Fibroblast of peridontal ligament (primary cell): ENCODE measurements at regions not wholly inside any gene's neighbourhood (a gene's known extent, or its start where the extent isn't known, plus 50 kb on each side); places are given as distances from the start of the nearest gene placed in this dataset.
"Not testable (repeated sequence)": the region's sequence is repeated elsewhere in the genome, so short reads cannot be mapped to it uniquely, and the experiment has no call there.

Source experiments
- DNase-seq: peaks from one replicate; pipeline ENCODE4 v3.0.0-alpha.2; 2010; ENCODE audit errors: extremely low read depth

DNA sequence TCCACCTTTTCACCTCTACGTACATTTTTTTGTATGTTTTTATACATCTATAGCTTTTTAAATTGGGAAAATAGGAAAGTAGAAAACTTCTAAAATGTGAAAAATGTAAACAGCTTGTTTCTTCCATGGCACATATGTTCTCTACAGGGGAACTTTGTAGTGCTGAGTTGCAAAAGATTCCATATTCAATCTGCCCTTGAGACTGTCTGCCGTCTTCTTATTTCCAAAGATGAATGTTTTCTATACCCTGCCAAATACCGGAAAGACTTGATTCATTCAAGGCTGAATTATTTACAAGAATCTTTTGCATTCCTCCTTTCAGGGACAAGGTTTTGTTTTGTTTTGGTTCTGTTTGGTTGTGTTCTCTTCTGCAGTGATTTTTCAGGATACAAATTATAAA lies 1334.5 kb upstream of the ADGRL4 start:
- peak; percentile 12 for DNase-seq

GRCh38 chr1:80318108-80318507 lies 1311.6 kb upstream of the ADGRL4 start:
- no peak for DNase-seq

- DNase-seq, result no peak
Observed at GRCh38 chr1:80310703-80311245, 1304.2 kb upstream of the ADGRL4 start.

DNA sequence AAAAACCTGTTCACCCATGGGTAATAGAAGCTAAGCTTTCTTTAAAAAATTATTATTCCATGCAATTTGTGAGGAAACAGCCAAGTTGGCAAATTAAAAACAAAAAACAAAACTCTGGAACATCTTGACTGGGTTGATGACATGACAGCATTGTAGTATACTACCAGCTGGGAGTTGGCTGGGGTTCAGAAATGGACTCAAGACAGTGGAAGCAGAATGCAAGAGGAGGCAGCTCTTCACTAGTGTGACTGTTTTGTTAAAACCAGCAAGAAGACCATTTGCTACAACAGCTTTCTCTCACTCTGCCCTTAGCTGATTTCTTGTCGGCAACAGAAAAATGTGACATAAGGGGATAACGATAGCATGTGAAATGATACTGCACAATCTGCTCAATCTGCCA lies 1298.9 kb upstream of the ADGRL4 start:
- DNase-seq, result no peak

GRCh38 chr1:80293818-80294217 lies 1287.3 kb upstream of the ADGRL4 start:
- no peak for DNase-seq

DNA sequence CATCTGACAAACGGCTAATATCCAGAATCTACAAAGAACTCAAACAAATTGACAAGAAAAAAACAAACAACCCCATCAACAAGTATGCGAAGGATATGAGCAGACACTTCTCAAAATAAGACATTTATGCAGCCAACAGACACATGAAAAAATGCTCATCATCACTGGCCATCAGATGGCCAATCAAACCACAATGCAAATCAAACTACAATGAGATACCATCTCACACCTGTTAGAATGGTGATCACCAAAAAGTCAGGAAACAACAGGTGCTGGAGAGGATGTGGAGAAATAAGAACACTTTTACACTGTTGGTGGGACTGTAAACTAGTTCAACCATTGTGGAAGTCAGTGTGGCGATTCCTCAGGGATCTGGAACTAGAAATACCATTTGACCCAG lies 1282.2 kb upstream of the ADGRL4 start:
- DNase-seq, result not testable (repeated sequence)

DNA sequence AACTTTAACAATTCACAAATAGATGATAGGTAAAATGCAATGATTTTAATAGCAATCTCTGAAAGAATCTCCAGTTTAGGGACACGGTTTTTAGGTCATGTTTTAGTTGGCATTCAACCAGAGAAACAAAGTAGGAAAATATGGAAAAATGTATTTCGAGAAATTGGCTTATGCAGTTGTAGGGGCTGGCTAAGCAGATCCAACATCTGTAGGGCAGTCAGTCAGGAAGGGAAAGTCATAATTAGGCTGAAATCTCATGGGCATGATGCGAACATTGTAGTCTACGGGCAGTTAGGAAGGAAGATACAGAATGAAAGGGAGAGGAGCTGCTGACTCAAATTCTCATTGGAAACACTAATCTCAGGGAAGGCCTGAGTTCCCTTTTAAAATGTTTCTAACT lies 1276.0 kb upstream of the ADGRL4 start:
- no peak for DNase-seq

DNA sequence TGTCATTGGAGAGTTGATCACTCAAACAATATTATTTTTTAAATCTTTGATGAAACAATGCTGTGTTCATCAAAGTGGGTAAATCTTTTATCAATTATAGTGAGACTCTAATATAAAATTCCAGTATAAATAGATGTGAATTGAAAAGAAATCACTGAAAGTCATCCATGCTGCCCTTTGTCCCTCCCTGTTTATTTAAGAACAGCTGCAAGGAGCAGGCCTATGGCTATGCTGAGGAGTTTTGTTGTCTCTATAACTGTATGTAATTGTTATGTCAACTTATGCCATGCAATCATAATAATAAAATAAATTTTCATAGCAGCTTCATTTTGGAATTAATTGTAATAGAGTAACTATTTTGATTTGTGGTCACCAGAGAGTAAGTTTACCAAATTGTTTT lies 1272.4 kb upstream of the ADGRL4 start:
- no peak for DNase-seq

- DNase-seq, result no peak
Observed at GRCh38 chr1:80274256-80274655, 1267.7 kb upstream of the ADGRL4 start.

DNA sequence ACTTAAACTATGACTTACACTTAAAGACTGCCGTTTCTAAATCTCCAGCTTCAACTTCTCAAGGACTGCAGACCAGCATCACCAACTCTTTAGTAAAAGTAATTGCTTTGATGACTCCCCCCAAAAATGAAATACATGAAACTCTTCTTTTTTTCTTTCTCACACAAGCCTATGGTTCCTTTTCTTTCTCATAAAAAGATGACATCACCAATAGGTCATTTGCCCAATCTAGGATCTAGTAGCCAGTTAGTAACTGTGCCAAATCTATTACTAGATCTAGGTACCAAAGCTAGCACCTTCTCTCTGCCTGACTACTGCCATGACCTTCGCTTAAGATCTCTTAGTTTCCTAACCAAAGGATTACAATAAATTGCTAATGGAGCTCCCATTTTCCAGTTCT lies 1266.0 kb upstream of the ADGRL4 start:
- no peak for DNase-seq

- no peak for DNase-seq
Observed at GRCh38 chr1:80258659-80259058, 1252.1 kb upstream of the ADGRL4 start.

DNA sequence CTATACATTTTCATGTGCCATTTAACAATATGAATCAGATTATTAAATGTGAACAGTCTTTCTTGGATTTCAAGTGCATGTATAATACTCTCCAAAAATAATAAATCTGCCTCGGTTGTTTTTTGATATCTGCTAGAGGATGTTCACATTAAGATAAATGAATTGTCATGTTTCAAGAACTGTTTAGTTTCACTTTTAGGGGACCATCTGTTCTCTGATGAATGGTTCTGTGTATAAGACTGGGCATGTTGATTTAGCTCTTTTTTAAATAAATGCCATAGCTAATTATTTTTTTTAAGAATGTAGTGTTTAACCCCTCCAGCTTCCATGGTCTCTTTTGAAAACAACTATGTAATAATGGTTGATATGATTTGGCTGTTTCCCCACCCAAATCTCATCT lies 1245.1 kb upstream of the ADGRL4 start:
- peak; percentile 30 for DNase-seq

GRCh38 chr1:80251171-80251570 lies 1244.6 kb upstream of the ADGRL4 start:
- DNase-seq, result no peak

GRCh38 chr1:80250573-80251168 lies 1244.1 kb upstream of the ADGRL4 start:
- no peak for DNase-seq

GRCh38 chr1:80249699-80250098 lies 1243.2 kb upstream of the ADGRL4 start:
- no peak for DNase-seq

GRCh38 chr1:80248886-80249285 lies 1242.4 kb upstream of the ADGRL4 start:
- DNase-seq, result peak; percentile 63

DNA sequence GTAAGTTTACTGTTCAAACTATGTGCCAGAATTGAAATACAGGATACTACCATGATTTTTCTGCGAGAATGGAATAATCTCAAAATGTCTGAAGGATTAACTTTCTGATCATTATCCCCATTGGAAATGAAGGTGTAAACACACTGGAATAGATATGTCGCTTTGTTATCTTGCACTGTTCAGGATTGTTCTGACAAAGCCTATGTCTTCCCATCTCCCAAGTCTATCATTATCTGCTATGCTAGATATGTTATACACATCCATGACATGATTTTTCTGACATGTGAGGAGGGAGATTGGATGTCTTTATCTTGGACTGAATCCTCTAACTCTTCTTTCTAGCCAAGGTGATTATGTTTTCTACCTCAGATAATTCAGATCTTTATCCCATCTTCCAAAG lies 1239.3 kb upstream of the ADGRL4 start:
- DNase-seq, result no peak

DNA sequence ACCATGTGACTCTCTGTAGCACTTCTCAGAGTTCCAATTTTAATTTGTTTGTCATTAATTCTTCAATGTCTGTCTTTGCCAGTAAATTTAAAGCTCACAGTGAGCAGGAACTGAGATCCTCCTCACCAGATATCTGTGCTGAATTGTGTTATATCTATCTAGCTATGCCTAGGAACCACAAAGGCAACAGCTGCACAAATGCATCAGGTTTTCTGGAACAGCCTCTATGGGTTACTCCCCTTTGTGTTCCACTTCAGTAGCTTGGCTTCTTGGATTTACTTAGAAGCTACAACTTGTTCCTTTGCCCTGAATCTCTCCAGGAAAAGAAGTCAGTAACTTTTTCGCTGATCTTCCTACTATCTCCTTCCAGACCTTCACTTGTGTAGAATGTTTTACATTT lies 1237.8 kb upstream of the ADGRL4 start:
- DNase-seq, result no peak

- no peak for DNase-seq
Observed at GRCh38 chr1:80241566-80241965, 1235.0 kb upstream of the ADGRL4 start.

GRCh38 chr1:80225510-80225909 lies 1219.0 kb upstream of the ADGRL4 start:
- peak; percentile 17 for DNase-seq

DNA sequence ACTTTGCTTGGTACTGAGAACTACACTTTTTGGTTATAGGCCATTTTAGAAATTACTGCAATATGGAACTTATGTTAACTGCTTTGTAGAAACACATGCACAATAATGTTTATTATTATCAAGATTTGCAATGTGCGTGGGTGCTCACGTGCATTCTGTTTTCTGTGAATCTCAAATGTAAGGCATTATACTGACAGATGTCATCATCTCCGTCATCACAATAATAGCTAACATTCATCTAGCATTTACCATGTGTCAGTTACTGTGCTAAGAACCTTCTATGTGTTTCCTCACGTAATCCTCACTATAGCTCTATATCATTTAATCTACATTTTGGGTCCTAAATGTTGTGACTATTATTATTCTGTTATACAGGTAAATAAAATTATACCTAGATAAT lies 1214.8 kb upstream of the ADGRL4 start:
- DNase-seq, result no peak

DNA sequence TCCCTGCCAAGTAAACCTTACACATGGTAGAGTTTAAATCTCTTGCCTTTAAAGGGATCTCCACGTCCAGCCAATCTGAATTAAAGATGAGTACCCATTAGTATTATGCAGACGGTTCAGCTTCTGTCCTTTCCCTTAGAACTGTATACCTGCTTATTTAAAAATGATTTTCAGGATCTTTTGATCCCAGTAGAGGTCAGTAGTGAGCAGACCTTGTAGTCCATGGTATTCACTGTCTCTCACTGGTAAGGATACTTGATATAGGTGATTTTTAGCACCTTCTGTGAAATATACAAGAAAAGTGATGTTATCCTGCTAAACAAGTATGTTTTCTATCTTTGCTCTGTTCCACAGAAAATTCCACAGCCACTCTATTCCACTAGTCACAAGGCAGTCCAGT lies 1211.6 kb upstream of the ADGRL4 start:
- peak; percentile 78 for DNase-seq

DNA sequence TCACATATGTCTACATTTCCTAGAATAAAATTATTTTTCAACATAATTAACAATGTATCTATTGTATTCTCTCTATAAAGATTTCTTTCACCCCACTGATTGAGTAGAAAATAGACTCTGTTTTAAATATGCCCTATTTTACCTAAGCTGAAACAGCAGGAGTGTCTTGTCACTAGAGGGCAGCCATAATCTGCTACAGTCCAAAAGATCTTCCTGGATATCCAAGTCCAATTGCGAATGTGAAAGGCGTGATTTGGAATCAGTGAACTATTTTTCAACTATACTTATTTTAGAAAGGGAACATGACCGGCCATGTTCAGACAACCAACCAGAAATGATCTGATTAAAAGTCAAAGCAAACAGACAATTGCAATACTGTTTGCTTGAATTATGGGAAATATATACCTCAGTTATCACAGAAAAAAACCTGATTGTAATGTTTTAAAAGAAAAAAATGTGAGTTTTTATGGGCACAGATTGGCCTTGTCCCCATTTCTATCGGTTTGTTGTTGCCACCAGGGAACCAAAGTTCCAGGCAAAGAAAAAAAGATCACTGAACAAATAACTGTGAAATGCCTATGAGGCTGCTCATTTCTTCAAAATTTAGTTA lies 1211.0 kb upstream of the ADGRL4 start:
- peak; percentile 93 for DNase-seq
